Neural cell (in vitro differentiated cells): ENCODE measurements at regions not wholly inside any gene's neighbourhood (a gene's known extent, or its start where the extent isn't known, plus 50 kb on each side); places are given as distances from the start of the nearest gene placed in this dataset.

Source experiments
- H2AFZ ChIP-seq: fragments of 200-600, 300-800 bp; sonication (generic), shearing (Covaris generic); 2 replicates; pipeline ENCODE4 v1.6.0; 2014; ENCODE audit warnings: low read depth, mild to moderate bottlenecking, antibody characterized with exemption, low read length, moderate library complexity
- H3F3A ChIP-seq: fragments of 200-600 bp; shearing (Covaris generic); 2 replicates; pipeline ENCODE4 v1.6.1; 2016; ENCODE audit warnings: mild to moderate bottlenecking, moderate library complexity, mixed read lengths, antibody characterized with exemption, low read length; ENCODE audit not compliant: insufficient read depth, poor library complexity, severe bottlenecking
- H3K27ac ChIP-seq: fragments of 200-600, 300-800 bp; sonication (generic), shearing (Covaris generic); 2 replicates; pipeline ENCODE4 v1.5.1; 2014; ENCODE audit warnings: mild to moderate bottlenecking, low read length, moderate library complexity
- H3K27me3 ChIP-seq: fragments of 300-800, 200-600 bp; sonication (generic), shearing (Covaris generic); 2 replicates; pipeline ENCODE4 v1.6.0; 2014; ENCODE audit warnings: mild to moderate bottlenecking, low read depth, low read length, moderate library complexity; ENCODE audit not compliant: insufficient read depth
- H3K36me3 ChIP-seq: fragments of 300-800, 200-600 bp; sonication (generic), shearing (Covaris generic); 2 replicates; pipeline ENCODE4 v1.5.1; 2014; ENCODE audit warnings: mild to moderate bottlenecking, antibody characterized with exemption, low read length, moderate library complexity; ENCODE audit not compliant: insufficient read depth
- H3K4me2 ChIP-seq: fragments of 300-800, 200-600 bp; sonication (generic), shearing (Covaris generic); 2 replicates; pipeline ENCODE4 v1.6.0; 2014; ENCODE audit warnings: mild to moderate bottlenecking, low read length
- H3K4me3 ChIP-seq: fragments of 300-800, 200-600 bp; sonication (generic), shearing (Covaris generic); 2 replicates; pipeline ENCODE4 v1.5.1; 2014; ENCODE audit warnings: mild to moderate bottlenecking, low read length, moderate library complexity
- H3K79me2 ChIP-seq: fragments of 200-600 bp; shearing (Covaris generic); replicated peaks from 2 replicates; pipeline ENCODE4 v1.6.0; 2014; ENCODE audit warnings: mild to moderate bottlenecking, low read length, moderate library complexity; ENCODE audit not compliant: insufficient read depth
- H3K9ac ChIP-seq: fragments of 300-800, 200-600 bp; sonication (generic), shearing (Covaris generic); 2 replicates; pipeline ENCODE4 v1.6.1; 2016; ENCODE audit warnings: mild to moderate bottlenecking, low read length, mixed read lengths
- H3K9me2 ChIP-seq: fragments of 200-600 bp; shearing (Covaris generic); 2 replicates; pipeline ENCODE4 v1.6.1; 2016; ENCODE audit warnings: mild to moderate bottlenecking, low read length, mixed read lengths; ENCODE audit not compliant: insufficient read depth
- H3K9me3 ChIP-seq: fragments of 200-600, 300-800 bp; sonication (generic), shearing (Covaris generic); 2 replicates; pipeline ENCODE4 v1.6.1; 2016; ENCODE audit warnings: mild to moderate bottlenecking, mixed run types, low read length, moderate library complexity, mixed read lengths
- H4K20me1 ChIP-seq: fragments of 200-600 bp; shearing (Covaris generic); 2 replicates; pipeline ENCODE4 v1.6.1; 2016; ENCODE audit warnings: mild to moderate bottlenecking, mixed run types; ENCODE audit not compliant: insufficient read depth
- CTCF ChIP-seq: fragments of 450-650 bp; IDR thresholded peaks from 2 replicates; pipeline ENCODE4 v1.5.1; 2014; ENCODE audit warnings: antibody characterized with exemption, mild to moderate bottlenecking, moderate library complexity; ENCODE audit not compliant: poor library complexity, severe bottlenecking
- EP300 ChIP-seq: fragments of 450-650 bp; conservative IDR thresholded peaks from 2 replicates; pipeline ENCODE4 v1.6.1; 2014; ENCODE audit warnings: antibody characterized with exemption, mild to moderate bottlenecking, moderate library complexity; ENCODE audit not compliant: poor library complexity, severe bottlenecking
- EZH2 ChIP-seq: fragments of 200-600, 300-800 bp; shearing (Covaris generic), sonication (generic); IDR thresholded peaks from 2 replicates; pipeline ENCODE4 v1.6.1; 2014; ENCODE audit warnings: antibody characterized with exemption, low read length, borderline replicate concordance, mild to moderate bottlenecking; ENCODE audit not compliant: insufficient read depth, poor library complexity, severe bottlenecking
- MXI1 ChIP-seq: fragments of 450-650 bp; conservative IDR thresholded peaks from 2 replicates; pipeline ENCODE4 v1.6.1; 2014; ENCODE audit warnings: antibody characterized with exemption, mild to moderate bottlenecking; ENCODE audit not compliant: poor library complexity, severe bottlenecking
- POLR2AphosphoS5 ChIP-seq: IDR thresholded peaks from 2 replicates; pipeline ENCODE4 v1.6.1; 2012
- RAD21 ChIP-seq: fragments of 450-650 bp; conservative IDR thresholded peaks from 2 replicates; pipeline ENCODE4 v1.6.1; 2014; ENCODE audit warnings: antibody characterized with exemption, mild to moderate bottlenecking, moderate library complexity
- SMC3 ChIP-seq: fragments of 450-650 bp; conservative IDR thresholded peaks from 2 replicates; pipeline ENCODE4 v1.6.1; 2014; ENCODE audit warnings: antibody characterized with exemption, mild to moderate bottlenecking, moderate library complexity; ENCODE audit not compliant: poor library complexity
- TAF1 ChIP-seq: IDR thresholded peaks from 2 replicates; pipeline ENCODE4 v1.6.1; 2012; ENCODE audit warnings: low read depth
- TF ChIP-seq, protein P1 (sequence below): IDR thresholded peaks from 2 replicates; pipeline ENCODE4 v1.6.1; 2012; ENCODE audit warnings: borderline replicate concordance

- Histone ChIP-seq H3K9me3 (no peaks in the 10 kb centered on the region), H4K20me1 (no peaks in the 10 kb centered on the region), H3K4me3 (no peak overlapping the region), H3K9ac (no peak overlapping the region), H3K36me3 (no peaks in the 10 kb centered on the region), H3K79me2 (no peaks in the 10 kb centered on the region), H3K27ac (no peak overlapping the region), H3K9me2 (no peaks in the 10 kb centered on the region), H3K27me3 (no peaks in the 10 kb centered on the region), H3K4me2 (no peak overlapping the region), H2AFZ (no peak overlapping the region), H3F3A (no peaks in the 10 kb centered on the region)
- TF ChIP-seq, protein P1, sequence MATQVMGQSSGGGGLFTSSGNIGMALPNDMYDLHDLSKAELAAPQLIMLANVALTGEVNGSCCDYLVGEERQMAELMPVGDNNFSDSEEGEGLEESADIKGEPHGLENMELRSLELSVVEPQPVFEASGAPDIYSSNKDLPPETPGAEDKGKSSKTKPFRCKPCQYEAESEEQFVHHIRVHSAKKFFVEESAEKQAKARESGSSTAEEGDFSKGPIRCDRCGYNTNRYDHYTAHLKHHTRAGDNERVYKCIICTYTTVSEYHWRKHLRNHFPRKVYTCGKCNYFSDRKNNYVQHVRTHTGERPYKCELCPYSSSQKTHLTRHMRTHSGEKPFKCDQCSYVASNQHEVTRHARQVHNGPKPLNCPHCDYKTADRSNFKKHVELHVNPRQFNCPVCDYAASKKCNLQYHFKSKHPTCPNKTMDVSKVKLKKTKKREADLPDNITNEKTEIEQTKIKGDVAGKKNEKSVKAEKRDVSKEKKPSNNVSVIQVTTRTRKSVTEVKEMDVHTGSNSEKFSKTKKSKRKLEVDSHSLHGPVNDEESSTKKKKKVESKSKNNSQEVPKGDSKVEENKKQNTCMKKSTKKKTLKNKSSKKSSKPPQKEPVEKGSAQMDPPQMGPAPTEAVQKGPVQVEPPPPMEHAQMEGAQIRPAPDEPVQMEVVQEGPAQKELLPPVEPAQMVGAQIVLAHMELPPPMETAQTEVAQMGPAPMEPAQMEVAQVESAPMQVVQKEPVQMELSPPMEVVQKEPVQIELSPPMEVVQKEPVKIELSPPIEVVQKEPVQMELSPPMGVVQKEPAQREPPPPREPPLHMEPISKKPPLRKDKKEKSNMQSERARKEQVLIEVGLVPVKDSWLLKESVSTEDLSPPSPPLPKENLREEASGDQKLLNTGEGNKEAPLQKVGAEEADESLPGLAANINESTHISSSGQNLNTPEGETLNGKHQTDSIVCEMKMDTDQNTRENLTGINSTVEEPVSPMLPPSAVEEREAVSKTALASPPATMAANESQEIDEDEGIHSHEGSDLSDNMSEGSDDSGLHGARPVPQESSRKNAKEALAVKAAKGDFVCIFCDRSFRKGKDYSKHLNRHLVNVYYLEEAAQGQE, result no peak
- no peak for TF ChIP-seq CTCF
- no peak for TF ChIP-seq POLR2AphosphoS5
- no peak for TF ChIP-seq EZH2
- TF ChIP-seq RAD21, result no peak
- TF ChIP-seq SMC3, result no peak
- TF ChIP-seq EP300, result no peak
- no peak for TF ChIP-seq MXI1
- TF ChIP-seq TAF1, result no peak
These were observed 225.3 kb upstream of the FOXQ1 start for GRCh38 chr6:1086446-1087153.

DNA sequence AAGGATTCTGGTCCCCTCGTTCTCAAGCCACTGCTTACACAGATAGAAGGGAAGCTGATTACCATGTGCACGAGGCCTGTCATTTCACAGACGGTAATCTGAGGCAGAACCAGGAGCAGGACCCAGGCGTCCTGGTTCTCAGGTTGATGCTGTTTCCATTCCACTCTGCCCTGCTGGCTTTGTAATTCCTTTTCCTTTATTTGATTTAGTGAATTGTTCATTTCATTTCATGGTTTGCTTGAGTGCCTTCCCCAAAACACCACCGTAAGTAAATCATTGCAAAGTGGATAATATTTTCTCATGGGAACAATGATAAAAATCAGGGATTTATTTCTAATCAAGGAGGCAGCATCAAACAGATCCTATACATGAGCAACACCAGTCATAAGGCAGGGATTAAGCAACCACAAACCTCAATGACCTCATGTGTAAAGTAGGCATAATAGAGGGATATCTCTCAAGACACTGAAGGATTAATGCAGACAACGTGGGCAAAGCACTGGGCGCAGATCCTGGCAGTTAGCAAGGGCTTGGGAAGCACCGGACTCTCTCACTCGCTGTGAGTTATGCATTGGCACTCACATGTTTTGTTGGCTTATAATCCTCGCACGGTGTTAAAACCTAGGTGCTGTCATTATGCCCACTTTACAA is 229.5 kb upstream of the FOXQ1 start:
- H3K9ac ChIP-seq, result no peak overlapping the region
- H4K20me1 ChIP-seq, result no peaks in the 10 kb centered on the region
- no peaks in the 10 kb centered on the region for H3K36me3 ChIP-seq
- no peak overlapping the region for H2AFZ ChIP-seq
- H3K27me3 ChIP-seq, result no peaks in the 10 kb centered on the region
- no peaks in the 10 kb centered on the region for H3K79me2 ChIP-seq
- H3K4me3 ChIP-seq, result no peak overlapping the region
- TF ChIP-seq EP300 (no peak), SMC3 (no peak), TAF1 (no peak), RAD21 (no peak), EZH2 (no peak), POLR2AphosphoS5 (no peak), CTCF (no peak), MXI1 (no peak)
- TF ChIP-seq, protein P1, result no peak
- no peak overlapping the region for H3K27ac ChIP-seq
- H3K9me2 ChIP-seq, result no peaks in the 10 kb centered on the region
- no peak overlapping the region for H3K4me2 ChIP-seq
- H3F3A ChIP-seq, result no peaks in the 10 kb centered on the region
- no peaks in the 10 kb centered on the region for H3K9me3 ChIP-seq
